Stimulated activated CD4-positive, alpha-beta T cell treated with anti-CD3 and anti-CD28 coated beads, Interleukin-15, amount 100 ng/mL, for 1 hour (primary cell): ENCODE measurements at regions not wholly inside any gene's neighbourhood (a gene's known extent, or its start where the extent isn't known, plus 50 kb on each side); places are given as distances from the start of the nearest gene placed in this dataset.

Source experiments
- DNase-seq, 2 donors: peaks; one replicate each; pipeline ENCODE4 v3.0.0-alpha.2; 2020; ENCODE audit warnings: low read depth in 1 of 2, low spot score in 1 of 2

DNA sequence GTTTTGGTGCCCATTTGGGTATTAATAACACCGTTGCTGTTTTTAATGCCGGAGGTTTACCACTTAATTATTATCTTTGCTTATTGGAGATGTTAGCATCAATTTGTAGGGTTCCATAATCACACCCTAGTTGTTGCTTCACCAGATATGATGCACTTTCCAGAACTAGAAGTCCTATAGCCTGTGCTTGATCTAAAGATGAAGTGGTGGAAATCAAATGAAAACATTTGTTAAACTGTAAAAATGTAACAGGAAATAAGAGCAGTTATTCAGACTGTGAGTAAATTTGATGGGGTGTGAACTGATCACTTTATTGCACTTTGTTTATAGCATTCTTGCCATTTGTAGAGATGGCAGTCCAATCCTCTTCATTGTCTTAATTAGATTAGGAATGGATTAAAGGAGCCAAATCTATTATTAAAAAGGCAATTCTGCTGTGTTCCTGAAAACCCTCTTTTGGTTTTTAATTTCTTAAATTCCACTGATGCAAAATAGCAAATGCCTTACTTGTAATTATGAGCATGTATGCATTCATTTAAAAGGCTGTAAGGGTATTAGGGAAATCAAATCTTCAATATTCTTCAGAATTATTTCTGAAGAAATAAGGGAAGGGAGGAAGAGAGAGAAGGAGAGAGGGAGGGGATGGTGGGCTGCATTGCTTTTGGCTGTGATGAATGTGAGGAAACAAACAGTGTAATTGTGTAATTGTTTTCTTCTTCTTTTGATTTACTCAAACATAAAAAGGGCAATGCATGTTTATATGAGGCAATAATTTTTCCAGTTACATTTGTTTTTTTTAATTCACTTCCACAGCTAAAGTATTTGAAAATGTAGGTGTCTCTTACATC is 675.2 kb upstream of the WWC1 start:
- no peak for DNase-seq

DNA sequence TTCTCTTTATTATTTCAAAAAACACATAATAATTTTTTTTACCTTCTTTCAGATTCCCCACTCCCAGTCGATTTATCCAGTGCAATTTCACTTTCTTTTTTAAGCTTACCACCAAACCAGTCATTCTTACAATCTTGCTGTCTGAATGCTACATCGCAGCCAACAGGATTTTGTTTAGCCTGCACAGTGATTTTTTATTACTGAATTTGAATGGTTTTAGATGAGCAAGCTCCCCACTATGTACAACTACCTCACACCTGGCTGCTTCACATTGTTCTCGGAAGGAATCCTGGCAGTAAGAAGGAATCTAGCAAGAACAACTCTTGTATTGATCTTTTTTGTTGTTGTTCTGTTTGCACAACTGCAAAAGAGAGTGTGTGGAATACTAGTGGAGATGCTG is 668.1 kb upstream of the WWC1 start:
- no peak for DNase-seq

DNA sequence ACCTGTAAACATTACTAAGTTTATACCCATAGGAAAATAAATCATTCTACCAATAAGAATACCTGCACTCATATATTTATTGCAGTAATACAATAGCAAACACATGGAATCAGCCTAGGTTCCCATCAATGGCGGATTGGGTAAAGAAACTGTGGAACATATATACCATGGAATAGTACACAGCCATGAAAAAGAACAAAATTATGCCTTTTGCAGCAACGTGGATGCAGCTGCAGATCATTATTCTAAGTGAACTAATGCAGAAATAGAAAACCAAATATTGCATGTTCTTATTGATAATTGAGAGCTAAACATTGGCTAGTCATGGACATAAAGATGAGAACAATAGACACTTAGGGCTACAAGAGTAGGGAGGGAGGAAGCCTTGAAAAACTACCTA is 667.4 kb upstream of the WWC1 start:
- DNase-seq, result no peak

DNA sequence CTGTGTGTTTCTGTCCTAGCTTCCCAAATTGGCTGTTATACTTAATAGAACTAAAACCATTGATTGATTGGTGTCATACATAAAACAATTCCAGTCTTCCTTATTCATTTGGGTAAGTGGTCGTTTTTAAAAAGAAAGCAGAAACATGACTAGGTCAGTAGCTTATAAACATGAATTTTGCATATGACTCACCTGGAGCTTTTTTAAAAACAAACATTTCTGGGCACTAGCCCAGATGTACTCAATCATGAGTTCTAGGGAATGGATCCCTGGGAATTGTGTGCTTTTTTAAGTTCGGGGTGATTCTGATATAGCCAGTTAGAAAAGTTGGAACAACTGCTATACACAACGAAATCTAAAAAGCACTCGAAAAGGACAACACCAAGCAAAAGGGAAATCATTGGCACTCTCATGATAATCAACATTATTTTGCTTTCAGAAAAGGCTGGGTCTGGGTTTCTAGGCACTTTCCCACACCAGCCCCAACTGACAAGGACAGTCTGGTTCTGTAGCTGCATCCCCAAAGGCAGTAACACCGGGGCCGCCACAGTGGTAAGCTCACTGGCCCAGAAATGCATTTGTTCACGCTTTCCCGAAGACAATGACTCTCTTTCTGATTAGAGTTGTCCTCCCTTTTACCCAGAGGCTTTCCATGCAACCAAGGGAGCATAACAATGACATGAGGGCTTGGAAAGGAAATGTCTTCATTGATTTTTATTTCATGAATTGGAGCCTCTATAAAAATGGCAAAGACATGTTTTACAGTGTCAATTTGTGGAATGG is 664.9 kb upstream of the WWC1 start:
- DNase-seq, result no peak

DNA sequence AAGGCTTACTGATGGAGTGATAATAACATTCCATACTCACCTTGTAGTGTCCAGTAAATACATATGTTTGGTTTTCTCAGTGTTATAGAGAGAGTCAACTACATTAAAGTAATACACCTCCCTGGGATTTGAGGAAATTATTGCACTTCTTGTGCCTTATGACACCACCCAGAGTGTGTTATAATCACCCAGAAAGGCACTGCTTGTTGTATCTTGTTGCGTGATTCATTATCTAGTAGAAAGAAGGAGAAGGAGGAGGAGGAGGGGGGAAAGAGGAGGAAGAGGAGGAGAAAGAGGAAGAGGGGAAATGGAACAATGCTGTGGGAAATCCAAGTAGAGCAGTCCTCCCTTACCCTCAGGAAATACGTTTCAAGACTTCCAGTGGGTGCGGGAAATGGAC is 661.8 kb upstream of the WWC1 start:
- no peak for DNase-seq

DNA sequence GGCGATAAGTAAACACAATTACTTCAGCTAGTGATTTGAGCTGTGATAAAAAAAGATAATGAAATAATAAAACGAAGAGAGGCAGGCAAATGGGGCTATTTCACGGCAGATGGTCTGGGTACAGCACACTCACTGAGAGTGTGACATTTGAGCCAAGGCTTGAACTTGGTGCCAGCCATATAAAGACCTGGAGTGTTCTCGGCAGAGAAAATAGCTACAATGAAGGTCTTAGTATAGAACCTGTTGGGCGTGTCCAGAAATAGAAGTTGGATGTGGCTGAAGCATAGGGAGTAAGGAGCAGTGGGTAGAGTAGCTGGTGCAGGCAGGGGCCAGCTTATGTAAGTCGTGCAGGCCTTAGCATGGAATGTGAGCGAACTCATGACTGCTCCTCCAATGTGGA is 660.3 kb upstream of the WWC1 start:
- no peak for DNase-seq

DNA sequence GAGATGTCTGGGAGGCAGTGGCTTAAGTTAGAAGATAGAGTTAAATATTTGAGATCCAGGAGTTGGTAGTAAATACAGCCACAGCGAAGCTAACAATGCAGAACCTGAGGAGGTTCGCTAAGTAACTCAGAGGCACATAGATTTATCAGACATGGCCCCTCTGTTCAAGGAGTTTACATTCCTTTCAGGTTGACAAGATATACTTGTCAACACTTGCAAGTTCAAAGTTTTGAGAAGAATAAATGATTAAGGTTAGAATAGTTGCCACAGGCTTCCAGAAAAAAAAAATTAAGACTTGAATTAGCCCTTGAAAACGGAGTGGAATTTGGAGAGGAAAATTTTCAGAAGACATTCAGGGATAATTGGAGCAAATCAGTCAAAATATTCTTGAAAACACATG is 658.3 kb upstream of the WWC1 start:
- DNase-seq, result no peak

DNA sequence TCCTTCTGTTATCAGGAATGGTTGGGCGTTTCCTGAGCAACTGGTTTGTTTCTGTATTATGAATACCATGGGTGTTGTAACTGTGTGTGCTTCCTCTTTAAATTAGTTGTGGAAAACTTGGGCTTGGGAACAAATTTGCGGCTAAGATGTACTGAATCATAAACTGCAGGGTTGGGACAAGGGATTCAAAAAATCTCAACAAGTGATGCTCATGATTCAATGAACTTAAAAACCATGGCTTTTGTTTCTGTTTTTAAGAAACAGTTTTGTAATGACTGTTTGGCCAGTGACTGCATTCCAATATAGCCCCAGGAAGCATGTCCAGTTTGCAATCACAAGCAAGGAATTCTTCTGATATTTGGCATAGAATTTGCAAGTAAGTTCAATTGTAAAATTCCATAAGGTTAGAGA is 657.5 kb upstream of the WWC1 start:
- no peak for DNase-seq

DNA sequence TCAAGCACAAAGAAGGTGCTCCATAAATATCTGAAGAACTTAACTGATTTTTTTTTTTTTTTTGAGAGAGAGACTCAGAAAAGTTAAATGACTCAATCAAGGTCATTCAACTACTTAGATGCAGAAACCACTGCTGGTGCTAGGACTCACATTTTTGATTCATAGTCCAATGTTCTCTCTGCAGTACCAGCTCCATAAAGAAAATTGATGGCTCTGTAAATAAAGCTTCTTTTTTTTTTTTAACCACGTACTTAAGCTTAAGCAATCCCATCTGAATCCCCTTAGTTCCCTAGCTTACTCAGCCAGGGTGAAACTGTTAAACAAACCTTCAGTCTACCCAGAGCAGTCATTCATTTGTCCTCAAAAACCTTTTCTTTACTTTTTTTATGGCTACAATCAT is 657.0 kb upstream of the WWC1 start:
- no peak for DNase-seq

DNA sequence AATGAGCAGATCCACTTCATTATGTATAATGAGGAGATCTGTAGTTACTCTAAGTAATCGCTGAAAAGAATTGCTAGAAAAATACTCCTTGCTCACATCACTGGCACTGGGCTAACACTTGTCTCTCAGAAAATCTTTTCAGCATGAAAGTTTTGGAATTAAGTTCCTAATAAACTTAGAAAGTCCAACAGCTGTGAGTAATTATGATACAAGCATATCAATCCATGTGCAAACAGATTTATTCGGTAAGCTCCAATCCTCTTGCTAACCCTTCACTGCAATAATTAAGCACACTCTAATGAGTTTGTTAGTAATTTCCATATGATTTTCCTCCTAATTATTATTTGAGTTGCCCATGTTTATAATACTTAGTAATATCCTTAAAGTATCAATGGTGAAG is 652.6 kb upstream of the WWC1 start:
- no peak for DNase-seq

DNA sequence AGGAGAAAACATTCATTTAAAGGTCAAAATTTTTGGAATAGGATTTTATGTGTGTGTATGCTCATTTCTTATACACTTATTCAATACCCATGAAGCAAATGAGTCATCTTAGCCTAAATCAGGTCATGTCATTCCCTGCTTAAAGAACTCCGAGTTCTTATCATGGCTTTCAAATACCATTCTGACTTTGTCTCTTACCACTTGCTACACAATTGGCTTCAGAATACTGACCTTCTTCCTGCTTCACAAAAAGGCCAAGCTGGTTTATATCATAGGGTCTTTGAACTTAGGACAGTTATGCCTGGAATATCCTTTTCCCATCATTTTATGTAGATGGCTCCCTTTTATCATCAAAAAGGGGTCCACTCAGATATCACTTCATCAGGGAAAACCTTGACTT is 652.2 kb upstream of the WWC1 start:
- no peak for DNase-seq

DNA sequence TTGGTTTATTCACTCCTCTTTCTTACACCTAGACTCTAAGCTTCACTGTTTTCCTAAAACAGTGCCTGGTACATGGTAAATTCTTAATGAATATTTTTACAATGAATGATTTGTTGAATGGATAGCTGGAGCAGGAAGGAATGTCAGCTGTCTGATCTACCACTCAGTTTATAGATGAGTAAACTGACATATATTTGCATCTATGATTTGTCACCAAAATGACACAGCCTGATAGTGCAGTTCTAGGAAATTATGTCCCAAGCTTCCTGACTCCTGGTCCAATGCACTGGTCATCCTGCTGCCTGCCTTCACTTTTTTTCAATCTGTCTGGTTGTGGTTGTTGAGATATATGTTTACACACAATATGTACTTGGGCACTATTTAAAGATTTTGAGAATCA is 651.7 kb upstream of the WWC1 start:
- DNase-seq, result no peak

DNA sequence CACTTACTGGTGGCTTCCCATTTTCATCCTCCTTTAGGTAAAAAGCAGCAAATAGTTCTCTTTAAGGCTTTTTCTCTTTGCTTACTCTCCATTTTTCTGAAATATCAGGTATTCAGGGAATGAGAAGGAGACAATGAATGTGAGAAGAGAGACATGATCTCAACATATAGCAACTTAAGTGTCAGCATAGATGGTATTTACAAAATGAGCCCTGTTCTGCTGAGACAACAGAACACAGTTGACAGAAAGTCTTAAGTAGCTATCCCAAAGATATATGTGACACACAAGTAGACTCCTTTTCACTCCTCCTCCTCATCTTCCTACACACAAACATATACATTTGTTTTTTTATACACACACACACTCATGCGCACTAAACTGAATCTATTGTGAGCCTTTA is 649.3 kb upstream of the WWC1 start:
- DNase-seq, result no peak

DNA sequence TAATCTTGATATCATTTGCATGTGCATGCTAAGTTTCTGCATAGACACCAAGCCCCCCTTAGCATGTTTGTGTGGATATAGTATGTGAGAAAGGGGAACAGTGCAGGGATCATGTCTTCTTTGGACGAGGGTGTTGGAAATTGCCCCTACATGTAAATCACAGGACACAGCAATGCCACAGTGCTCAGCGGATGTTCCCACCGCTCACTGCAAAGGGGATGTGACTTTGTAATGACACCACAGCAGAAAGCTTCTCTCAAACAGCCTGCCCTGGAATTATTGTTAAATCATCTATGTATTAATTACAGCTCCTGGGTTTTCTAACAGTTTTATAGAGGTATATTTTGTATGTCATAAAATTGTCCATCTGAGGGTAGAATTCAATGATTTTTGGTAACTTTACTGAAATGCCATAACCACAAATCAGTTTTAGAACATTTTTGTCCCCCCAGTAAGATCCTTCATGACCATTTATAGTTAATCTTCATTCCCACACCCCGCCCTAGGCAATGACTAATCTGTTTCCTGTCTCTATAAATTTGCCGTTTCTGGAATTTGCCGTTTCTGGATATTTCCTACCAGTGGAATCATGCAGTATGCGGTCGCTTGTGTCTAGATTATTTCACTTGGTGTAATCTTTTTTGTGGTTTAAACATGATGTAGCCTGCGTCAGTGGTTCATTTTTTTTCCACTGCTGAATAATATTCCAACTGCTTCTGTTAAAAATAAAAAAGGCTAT is 648.5 kb upstream of the WWC1 start:
- no peak for DNase-seq

DNA sequence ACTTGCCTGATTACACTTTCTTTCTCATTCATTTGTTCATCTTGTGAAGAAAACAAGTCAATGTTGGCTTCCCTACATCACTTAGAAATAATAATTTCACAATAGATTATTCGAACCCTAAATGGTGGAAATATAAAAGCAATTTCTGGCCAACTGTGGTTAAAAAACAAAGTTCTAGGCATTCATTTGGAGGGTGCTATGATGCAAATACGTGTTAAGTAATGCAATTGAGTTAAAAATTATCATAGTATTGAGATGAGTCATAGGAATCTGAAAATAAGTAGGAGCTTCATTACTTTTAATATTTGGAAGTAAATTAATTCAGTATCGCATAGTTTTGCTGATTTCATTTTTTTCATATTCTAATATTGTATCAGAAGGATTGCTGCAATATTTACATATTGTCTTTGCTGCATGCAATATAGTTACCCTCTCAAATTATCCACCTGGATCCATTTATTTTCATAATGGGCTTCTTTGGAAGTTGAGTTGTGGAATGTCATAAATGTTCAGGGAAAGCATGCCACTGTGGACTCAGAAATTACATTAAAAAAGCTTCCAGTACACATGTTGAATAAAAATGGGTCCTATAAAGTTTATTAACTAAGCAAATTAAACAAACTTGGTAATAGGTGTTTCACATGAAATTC is 647.7 kb upstream of the WWC1 start:
- DNase-seq, result no peak

DNA sequence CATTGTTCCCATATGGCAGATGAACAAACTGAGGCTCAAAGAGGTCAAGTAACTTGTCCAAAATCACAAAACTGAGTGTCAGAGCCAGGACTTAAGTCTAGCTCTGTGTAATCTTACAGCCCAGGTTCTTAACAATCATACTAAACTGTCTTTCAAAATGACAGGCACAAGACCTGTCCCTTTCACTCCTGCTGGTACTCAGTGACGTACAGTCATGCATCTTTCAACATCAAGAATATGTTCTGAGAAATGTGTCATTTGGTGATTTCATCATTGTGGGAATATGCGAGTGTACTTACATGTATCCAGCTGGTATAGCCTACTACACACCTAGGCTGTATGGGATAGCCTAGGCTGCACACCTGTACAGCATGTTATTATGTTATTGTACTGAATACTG is 646.8 kb upstream of the WWC1 start:
- DNase-seq, result no peak

DNA sequence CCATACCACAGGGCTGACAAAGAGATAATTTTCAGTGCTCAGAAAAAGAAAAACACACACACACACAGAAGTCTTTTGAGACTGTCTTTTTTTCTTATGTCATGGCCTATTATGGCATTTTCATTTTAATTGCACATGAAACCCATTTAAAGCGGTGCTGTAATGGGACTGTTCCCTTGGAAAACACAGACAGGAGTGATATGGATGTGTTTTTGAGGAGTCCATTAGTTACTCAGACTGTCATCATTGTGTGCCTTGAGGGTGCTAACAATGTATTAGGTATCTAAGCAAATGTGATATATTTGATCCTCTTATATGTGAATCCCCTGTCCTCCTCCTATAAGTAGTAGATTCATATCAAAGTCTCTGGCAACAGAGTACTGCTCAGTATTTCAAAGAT is 642.0 kb upstream of the WWC1 start:
- no peak for DNase-seq

DNA sequence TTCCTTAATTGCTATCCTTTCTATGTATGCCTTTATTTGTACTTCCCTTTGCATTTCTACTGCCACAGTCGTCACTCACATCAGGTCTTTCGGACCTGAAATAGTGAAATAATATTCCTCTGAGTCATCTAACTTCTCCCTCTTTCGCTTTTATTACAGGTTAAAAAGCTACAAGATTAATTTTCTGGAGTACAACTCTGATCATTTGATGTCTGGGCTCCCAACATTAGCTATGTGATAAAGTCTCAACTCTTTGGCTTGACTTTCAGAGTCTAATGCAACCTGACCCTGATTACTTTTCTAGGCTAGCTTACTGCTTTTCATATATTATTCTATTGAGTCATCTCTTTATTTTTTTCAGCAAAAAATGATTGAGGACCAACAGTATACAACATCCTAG is 638.8 kb upstream of the WWC1 start:
- DNase-seq, result no peak

DNA sequence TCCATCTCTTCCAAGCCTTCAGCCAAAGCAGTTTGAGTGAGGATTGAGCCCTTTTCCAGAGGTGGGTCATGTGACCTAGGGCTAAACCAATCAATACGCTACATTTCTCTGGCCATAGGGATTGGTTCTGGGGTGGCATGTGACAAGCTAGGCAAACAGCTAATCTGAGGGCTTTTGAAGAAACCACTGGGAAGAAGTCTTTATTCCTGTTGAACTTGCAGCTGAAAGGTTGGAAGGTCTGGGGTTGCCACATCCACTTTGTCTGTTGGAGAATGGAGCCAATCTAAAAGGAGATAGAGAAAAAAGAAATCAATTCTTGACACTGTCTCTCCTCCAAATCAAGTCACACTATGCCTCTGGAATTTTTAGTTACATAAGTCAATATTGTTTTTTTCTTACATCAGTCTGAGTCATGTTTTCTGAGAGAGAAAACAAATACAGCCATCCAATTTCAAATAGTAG is 637.8 kb upstream of the WWC1 start:
- DNase-seq, result no peak

DNA sequence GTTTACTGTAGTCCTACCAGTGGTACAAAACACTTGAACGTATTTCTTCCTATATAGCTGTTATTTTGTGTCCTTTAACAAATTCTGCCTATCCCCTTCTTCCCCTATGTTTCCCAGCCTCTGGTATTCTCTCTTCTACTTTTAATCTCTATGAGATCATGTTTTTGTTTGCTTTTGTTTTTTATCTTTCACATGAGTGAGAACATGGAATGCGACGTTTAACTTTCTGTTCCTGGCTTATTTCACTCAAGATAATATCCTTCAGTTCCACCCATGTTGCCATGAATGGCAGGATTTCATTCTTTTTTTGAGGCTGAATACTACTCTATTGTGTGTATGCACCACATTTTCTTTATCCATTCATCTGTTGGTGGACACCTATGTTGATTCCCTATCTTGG is 634.4 kb upstream of the WWC1 start:
- DNase-seq, result no peak

DNA sequence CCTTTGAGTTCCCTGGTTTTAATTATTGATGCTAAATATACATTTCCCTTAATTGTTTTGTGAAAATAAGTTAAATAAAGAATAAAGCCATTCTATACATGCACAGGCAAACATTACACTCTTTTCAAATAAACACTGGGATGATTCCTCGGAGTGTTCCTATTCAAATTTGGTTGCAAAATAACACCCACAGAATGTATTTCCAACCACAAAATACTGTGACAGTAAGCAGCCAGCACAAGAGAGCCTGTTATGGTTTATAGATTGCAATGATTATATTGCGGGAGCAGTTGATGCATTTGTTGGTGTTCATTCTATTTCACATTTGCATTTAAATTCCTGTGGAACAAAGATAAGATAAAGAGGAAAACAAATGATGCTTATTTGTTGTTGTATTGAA is 632.6 kb upstream of the WWC1 start:
- no peak for DNase-seq
